Hepatocyte (in vitro differentiated cells): ENCODE measurements at regions not wholly inside any gene's neighbourhood (a gene's known extent, or its start where the extent isn't known, plus 50 kb on each side); places are given as distances from the start of the nearest gene placed in this dataset.

Experiments
- CTCF ChIP-seq: fragments of 200-600 bp; sonication (generic); IDR thresholded peaks from 2 replicates; pipeline ENCODE4 v1.5.1; 2016; ENCODE audit warnings: antibody characterized with exemption, mild to moderate bottlenecking; ENCODE audit not compliant: poor library complexity
- EZH2 ChIP-seq: fragments of 200-600 bp; sonication (generic); IDR thresholded peaks from 2 replicates; pipeline ENCODE4 v1.6.1; 2016; ENCODE audit warnings: antibody characterized with exemption, mild to moderate bottlenecking, borderline replicate concordance
- EZH2phosphoT487 ChIP-seq: fragments of 200-600 bp; sonication (generic); IDR thresholded peaks from one replicate; pipeline ENCODE4 v1.6.1; 2018; ENCODE audit warnings: antibody characterized with exemption, mild to moderate bottlenecking, low read depth, moderate library complexity; ENCODE audit not compliant: unreplicated experiment, severe bottlenecking

- TF ChIP-seq EZH2 (no peak), CTCF (no peak), EZH2phosphoT487 (no peak)
Measured at GRCh38 chr20:11452326-11452725, 465.4 kb upstream of the BTBD3 start.
